ENCODE measurements at regions not wholly inside any gene's neighbourhood (a gene's known extent, or its start where the extent isn't known, plus 50 kb on each side); places are given as distances from the start of the nearest gene placed in this dataset.
A peak's percentile ranks its signal among the peaks of the same experiment; 100 is the strongest.

DNA sequence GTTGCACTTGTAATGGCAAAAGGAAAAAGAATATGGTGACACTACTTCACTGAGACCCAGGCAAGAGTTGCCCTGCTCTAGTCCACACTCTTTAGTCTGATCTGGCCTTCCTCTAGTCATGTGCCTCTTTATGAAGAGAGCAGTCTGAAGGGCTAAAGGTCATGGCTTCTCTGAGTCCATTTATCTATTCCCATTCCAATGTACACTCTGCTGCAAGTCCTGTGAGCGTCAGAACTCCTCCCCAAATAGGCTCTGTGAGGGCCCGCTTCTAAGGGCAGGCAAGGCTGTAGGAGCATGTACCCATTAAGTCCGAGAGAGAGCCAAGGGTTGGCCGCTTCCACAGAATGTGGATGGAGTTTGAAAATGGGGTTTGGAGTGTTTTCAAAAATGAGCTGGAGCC, 209.3 kb downstream of the AHR start:
- Histone ChIP-seq H3K4me3 (replicated peaks in 1 of 3; ENCODE audit: insufficient read depth in 1 of 3, low read depth in 2 of 3, low read length in 3 of 3) (no peak overlapping the region), H3K27ac (ENCODE audit: extremely low read length, insufficient read depth, low read length) (no peak overlapping the region), H2AFZ (ENCODE audit: low read length) (no peak overlapping the region), H3K27me3 (ENCODE audit: control insufficient read depth in 1 of 2, insufficient read depth in 2 of 2, low read length in 2 of 2) (no peaks in the 10 kb centered on the region), H3K9me3 (ENCODE audit: low read length) (no peaks in the 10 kb centered on the region), H3K9ac (ENCODE audit: insufficient read depth, low read depth, low read length) (no peak overlapping the region), H4K20me1 (ENCODE audit: insufficient read depth, low read length) (no peaks in the 10 kb centered on the region), H3K79me2 (ENCODE audit: insufficient read depth, low read length) (no peaks in the 10 kb centered on the region), H3K4me2 (ENCODE audit: low read depth, low read length) (peak overlapping the region; percentile 28), H3K36me3 (replicated peaks in 1 of 2; ENCODE audit: control insufficient read depth in 1 of 2, insufficient read depth in 2 of 2, low read length in 2 of 2) (no peaks in the 10 kb centered on the region), H3K4me1 (ENCODE audit: insufficient read depth, low read length) (peaks cover 46% of the 10 kb centered on the region)
- in situ Hi-C loops (cut with HindIII; ENCODE audit: extremely low pct_ligation_motif_present, low pct_unique_long_range_greater_than_20kb) (no loop called here), intact Hi-C loops (cut with micrococcal nuclease; ENCODE audit: unreplicated experiment) (loop anchor here (2.0 kb wide), 1 partner anchor 21 kb away; no protein-coding TSS in a partner anchor)
- ChIA-PET CTCF (ENCODE audit: low intra/inter-chr PET ratio, low total read pairs) (no interaction called here), POLR2A (no interaction called here)
- peak; percentile 87 for FAIRE-seq
- no TSS peak for BruUV-seq (replicated peaks)
- peak; percentile 86 for DNase-seq (ENCODE audit: low spot score)
- whole genome bisulfite sequencing (ENCODE audit: low lambda C conversion rate) = 14% methylated on average over 4 of the region's 4 CpGs
- ATAC-seq = peak; percentile 96
- TF ChIP-seq, protein P1, sequence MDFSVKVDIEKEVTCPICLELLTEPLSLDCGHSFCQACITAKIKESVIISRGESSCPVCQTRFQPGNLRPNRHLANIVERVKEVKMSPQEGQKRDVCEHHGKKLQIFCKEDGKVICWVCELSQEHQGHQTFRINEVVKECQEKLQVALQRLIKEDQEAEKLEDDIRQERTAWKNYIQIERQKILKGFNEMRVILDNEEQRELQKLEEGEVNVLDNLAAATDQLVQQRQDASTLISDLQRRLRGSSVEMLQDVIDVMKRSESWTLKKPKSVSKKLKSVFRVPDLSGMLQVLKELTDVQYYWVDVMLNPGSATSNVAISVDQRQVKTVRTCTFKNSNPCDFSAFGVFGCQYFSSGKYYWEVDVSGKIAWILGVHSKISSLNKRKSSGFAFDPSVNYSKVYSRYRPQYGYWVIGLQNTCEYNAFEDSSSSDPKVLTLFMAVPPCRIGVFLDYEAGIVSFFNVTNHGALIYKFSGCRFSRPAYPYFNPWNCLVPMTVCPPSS (IDR thresholded peaks at IDR 0.05) = no peak
- TF ChIP-seq FOXP1 (IDR thresholded peaks at IDR 0.05) (no peak), FOXP1 (CRISPR knock-in tag; IDR thresholded peaks at IDR 0.05) (peak; percentile 39; the same call in 1 of the 2 replicates), ZNF530 (CRISPR knock-in tag; IDR thresholded peaks at IDR 0.05; ENCODE audit: low read depth) (no peak), IRX3 (CRISPR knock-in tag; IDR thresholded peaks at IDR 0.05; ENCODE audit: borderline replicate concordance, low read depth) (no peak), TRIM24 (CRISPR knock-in tag; IDR thresholded peaks at IDR 0.05) (no peak), ZNF441 (CRISPR knock-in tag; IDR thresholded peaks at IDR 0.05; ENCODE audit: borderline replicate concordance) (no peak), ZNF326 (CRISPR knock-in tag; IDR thresholded peaks at IDR 0.05; ENCODE audit: borderline replicate concordance) (no peak), MXD4 (CRISPR knock-in tag; IDR thresholded peaks at IDR 0.05) (no peak), REPIN1 (CRISPR knock-in tag; IDR thresholded peaks at IDR 0.05; ENCODE audit: borderline replicate concordance, low read depth) (peak; percentile 61; the same call in 1 of the 2 replicates), THYN1 (CRISPR knock-in tag; IDR thresholded peaks at IDR 0.05; ENCODE audit: borderline replicate concordance, low read depth) (no peak), TEAD3 (CRISPR knock-in tag; optimal IDR thresholded peaks at IDR 0.05; ENCODE audit: borderline replicate concordance) (peak; percentile 64), TSC22D2 (CRISPR knock-in tag; IDR thresholded peaks at IDR 0.05; ENCODE audit: borderline replicate concordance) (no peak), ZNF501 (CRISPR knock-in tag; IDR thresholded peaks at IDR 0.05) (0 out of 2 replicates have a peak, but pooled peaks have one; percentile 26), PAX8 (CRISPR knock-in tag; IDR thresholded peaks at IDR 0.05; ENCODE audit: borderline replicate concordance) (no peak), RXRA (CRISPR knock-in tag; IDR thresholded peaks at IDR 0.05) (peak; percentile 54; the same call in 1 of the 2 replicates), PAWR (CRISPR knock-in tag; IDR thresholded peaks at IDR 0.05; ENCODE audit: borderline replicate concordance) (no peak), EZH2 (conservative IDR thresholded peaks at IDR 0.05; ENCODE audit: low read depth, low read length) (no peak)
- TF ChIP-seq, protein P2, sequence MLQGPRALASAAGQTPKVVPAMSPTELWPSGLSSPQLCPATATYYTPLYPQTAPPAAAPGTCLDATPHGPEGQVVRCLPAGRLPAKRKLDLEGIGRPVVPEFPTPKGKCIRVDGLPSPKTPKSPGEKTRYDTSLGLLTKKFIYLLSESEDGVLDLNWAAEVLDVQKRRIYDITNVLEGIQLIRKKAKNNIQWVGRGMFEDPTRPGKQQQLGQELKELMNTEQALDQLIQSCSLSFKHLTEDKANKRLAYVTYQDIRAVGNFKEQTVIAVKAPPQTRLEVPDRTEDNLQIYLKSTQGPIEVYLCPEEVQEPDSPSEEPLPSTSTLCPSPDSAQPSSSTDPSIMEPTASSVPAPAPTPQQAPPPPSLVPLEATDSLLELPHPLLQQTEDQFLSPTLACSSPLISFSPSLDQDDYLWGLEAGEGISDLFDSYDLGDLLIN (CRISPR knock-in tag; IDR thresholded peaks at IDR 0.05; ENCODE audit: borderline replicate concordance) = no peak
- TF ChIP-seq, protein P3, sequence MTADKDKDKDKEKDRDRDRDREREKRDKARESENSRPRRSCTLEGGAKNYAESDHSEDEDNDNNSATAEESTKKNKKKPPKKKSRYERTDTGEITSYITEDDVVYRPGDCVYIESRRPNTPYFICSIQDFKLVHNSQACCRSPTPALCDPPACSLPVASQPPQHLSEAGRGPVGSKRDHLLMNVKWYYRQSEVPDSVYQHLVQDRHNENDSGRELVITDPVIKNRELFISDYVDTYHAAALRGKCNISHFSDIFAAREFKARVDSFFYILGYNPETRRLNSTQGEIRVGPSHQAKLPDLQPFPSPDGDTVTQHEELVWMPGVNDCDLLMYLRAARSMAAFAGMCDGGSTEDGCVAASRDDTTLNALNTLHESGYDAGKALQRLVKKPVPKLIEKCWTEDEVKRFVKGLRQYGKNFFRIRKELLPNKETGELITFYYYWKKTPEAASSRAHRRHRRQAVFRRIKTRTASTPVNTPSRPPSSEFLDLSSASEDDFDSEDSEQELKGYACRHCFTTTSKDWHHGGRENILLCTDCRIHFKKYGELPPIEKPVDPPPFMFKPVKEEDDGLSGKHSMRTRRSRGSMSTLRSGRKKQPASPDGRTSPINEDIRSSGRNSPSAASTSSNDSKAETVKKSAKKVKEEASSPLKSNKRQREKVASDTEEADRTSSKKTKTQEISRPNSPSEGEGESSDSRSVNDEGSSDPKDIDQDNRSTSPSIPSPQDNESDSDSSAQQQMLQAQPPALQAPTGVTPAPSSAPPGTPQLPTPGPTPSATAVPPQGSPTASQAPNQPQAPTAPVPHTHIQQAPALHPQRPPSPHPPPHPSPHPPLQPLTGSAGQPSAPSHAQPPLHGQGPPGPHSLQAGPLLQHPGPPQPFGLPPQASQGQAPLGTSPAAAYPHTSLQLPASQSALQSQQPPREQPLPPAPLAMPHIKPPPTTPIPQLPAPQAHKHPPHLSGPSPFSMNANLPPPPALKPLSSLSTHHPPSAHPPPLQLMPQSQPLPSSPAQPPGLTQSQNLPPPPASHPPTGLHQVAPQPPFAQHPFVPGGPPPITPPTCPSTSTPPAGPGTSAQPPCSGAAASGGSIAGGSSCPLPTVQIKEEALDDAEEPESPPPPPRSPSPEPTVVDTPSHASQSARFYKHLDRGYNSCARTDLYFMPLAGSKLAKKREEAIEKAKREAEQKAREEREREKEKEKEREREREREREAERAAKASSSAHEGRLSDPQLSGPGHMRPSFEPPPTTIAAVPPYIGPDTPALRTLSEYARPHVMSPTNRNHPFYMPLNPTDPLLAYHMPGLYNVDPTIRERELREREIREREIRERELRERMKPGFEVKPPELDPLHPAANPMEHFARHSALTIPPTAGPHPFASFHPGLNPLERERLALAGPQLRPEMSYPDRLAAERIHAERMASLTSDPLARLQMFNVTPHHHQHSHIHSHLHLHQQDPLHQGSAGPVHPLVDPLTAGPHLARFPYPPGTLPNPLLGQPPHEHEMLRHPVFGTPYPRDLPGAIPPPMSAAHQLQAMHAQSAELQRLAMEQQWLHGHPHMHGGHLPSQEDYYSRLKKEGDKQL (CRISPR knock-in tag; IDR thresholded peaks at IDR 0.05; ENCODE audit: low read depth) = peak; percentile 61

All from HepG2 (cell line).